ENCODE measurements at regions not wholly inside any gene's neighbourhood (a gene's known extent, or its start where the extent isn't known, plus 50 kb on each side); places are given as distances from the start of the nearest gene placed in this dataset.

- TF ChIP-seq POLR2AphosphoS5 (IDR thresholded peaks at IDR 0.05; ENCODE audit: insufficient read depth, low read depth, low read length) (no peak), MYC (IDR thresholded peaks at IDR 0.05; ENCODE audit: low read depth, low read length) (no peak), POLR2A (IDR thresholded peaks at IDR 0.05; ENCODE audit: low read depth, low read length) (no peak), JUN (IDR thresholded peaks at IDR 0.05; ENCODE audit: borderline replicate concordance, insufficient read depth, insufficient read length, low read depth) (no peak), EZH2 (IDR thresholded peaks at IDR 0.05; ENCODE audit: borderline replicate concordance, low read depth, low read length, severe bottlenecking) (no peak), FOS (IDR thresholded peaks at IDR 0.05; ENCODE audit: borderline replicate concordance, insufficient read depth, low read length) (no peak)
- TF ChIP-seq, protein P1, sequence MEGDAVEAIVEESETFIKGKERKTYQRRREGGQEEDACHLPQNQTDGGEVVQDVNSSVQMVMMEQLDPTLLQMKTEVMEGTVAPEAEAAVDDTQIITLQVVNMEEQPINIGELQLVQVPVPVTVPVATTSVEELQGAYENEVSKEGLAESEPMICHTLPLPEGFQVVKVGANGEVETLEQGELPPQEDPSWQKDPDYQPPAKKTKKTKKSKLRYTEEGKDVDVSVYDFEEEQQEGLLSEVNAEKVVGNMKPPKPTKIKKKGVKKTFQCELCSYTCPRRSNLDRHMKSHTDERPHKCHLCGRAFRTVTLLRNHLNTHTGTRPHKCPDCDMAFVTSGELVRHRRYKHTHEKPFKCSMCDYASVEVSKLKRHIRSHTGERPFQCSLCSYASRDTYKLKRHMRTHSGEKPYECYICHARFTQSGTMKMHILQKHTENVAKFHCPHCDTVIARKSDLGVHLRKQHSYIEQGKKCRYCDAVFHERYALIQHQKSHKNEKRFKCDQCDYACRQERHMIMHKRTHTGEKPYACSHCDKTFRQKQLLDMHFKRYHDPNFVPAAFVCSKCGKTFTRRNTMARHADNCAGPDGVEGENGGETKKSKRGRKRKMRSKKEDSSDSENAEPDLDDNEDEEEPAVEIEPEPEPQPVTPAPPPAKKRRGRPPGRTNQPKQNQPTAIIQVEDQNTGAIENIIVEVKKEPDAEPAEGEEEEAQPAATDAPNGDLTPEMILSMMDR (IDR thresholded peaks at IDR 0.05; ENCODE audit: extremely low read depth in 1 of 2, insufficient read depth in 1 of 2, low read depth in 1 of 2, low read length in 2 of 2): no peak
- TF ChIP-seq, protein P2, sequence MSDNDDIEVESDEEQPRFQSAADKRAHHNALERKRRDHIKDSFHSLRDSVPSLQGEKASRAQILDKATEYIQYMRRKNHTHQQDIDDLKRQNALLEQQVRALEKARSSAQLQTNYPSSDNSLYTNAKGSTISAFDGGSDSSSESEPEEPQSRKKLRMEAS (IDR thresholded peaks at IDR 0.05; ENCODE audit: insufficient read depth, insufficient read length): no peak
These were observed 95.7 kb downstream of the BUB3 start for GRCh38 chr10:123249894-123250293.
